ENCODE measurements at regions not wholly inside any gene's neighbourhood (a gene's known extent, or its start where the extent isn't known, plus 50 kb on each side); places are given as distances from the start of the nearest gene placed in this dataset.
A peak's percentile ranks its signal among the peaks of the same experiment; 100 is the strongest.

- no CpG with 5 or more reads among the region's 19 CpGs for WGBS (ENCODE audit: extremely low coverage, insufficient coverage, low lambda C conversion rate)
- H3K79me1 ChIP-seq (ENCODE audit: low read length), result no peaks in the 10 kb centered on the region
- H2AK5ac ChIP-seq (ENCODE audit: low read length), result no peak overlapping the region
- no peak overlapping the region for H3K18ac ChIP-seq (ENCODE audit: low read length)
- H2BK120ac ChIP-seq (ENCODE audit: low read depth, low read length), result no peak overlapping the region
- H3K4me3 ChIP-seq (ENCODE audit: low read length), result no peak overlapping the region
- H3K27ac ChIP-seq (ENCODE audit: low read depth, low read length), result no peak overlapping the region
- H3K4me1 ChIP-seq (ENCODE audit: control insufficient read depth, low read depth, low read length), result no peaks in the 10 kb centered on the region
- H2BK15ac ChIP-seq (replicated peaks; ENCODE audit: low read depth), result no peak overlapping the region
- no peak overlapping the region for H3K9ac ChIP-seq (ENCODE audit: low read length)
- H3K27me3 ChIP-seq (ENCODE audit: insufficient read depth, low read length, poor library complexity), result no peaks in the 10 kb centered on the region
- no peak overlapping the region for H3K23ac ChIP-seq (ENCODE audit: low read length)
- H3K56ac ChIP-seq (ENCODE audit: low read length), result peak overlapping the region; percentile 65
- peak overlapping the region; percentile 7 for H3K4me2 ChIP-seq (ENCODE audit: low read length)
- H3K4ac ChIP-seq (ENCODE audit: low read depth, low read length), result no peak overlapping the region
- no peaks in the 10 kb centered on the region for H3K36me3 ChIP-seq (ENCODE audit: control insufficient read depth, insufficient read depth, low read length)
- no peak overlapping the region for H2BK5ac ChIP-seq (ENCODE audit: low read length)
- DNase-seq, result peak; percentile 82
- H3K79me2 ChIP-seq (ENCODE audit: control insufficient read depth, insufficient read depth, low read length), result no peaks in the 10 kb centered on the region
- H4K8ac ChIP-seq (ENCODE audit: low read depth, low read length), result no peak overlapping the region
- H4K5ac ChIP-seq (ENCODE audit: low read length), result no peak overlapping the region
These were observed 161.4 kb downstream of the LY86 start for GRCh38 chr6:6749702-6750491.

GRCh38 chr6:6750594-6751265 lies 162.2 kb downstream of the LY86 start:
- Histone ChIP-seq H3K27ac (ENCODE audit: low read depth, low read length) (no peak overlapping the region), H3K79me1 (ENCODE audit: low read length) (no peaks in the 10 kb centered on the region), H2BK15ac (replicated peaks; ENCODE audit: low read depth) (no peak overlapping the region), H3K79me2 (ENCODE audit: control insufficient read depth, insufficient read depth, low read length) (no peaks in the 10 kb centered on the region), H2BK5ac (ENCODE audit: low read length) (no peak overlapping the region), H3K4me1 (ENCODE audit: control insufficient read depth, low read depth, low read length) (no peaks in the 10 kb centered on the region), H3K18ac (ENCODE audit: low read length) (no peak overlapping the region), H2AK5ac (ENCODE audit: low read length) (no peak overlapping the region), H3K9ac (ENCODE audit: low read length) (no peak overlapping the region), H2BK120ac (ENCODE audit: low read depth, low read length) (no peak overlapping the region), H3K36me3 (ENCODE audit: control insufficient read depth, insufficient read depth, low read length) (no peaks in the 10 kb centered on the region), H3K56ac (ENCODE audit: low read length) (no peak overlapping the region), H4K5ac (ENCODE audit: low read length) (no peak overlapping the region), H3K27me3 (ENCODE audit: insufficient read depth, low read length, poor library complexity) (no peaks in the 10 kb centered on the region), H3K4me3 (ENCODE audit: low read length) (no peak overlapping the region), H3K23ac (ENCODE audit: low read length) (no peak overlapping the region), H3K4me2 (ENCODE audit: low read length) (no peak overlapping the region), H3K4ac (ENCODE audit: low read depth, low read length) (no peak overlapping the region), H4K8ac (ENCODE audit: low read depth, low read length) (no peak overlapping the region)
- no CpG with 5 or more reads among the region's 10 CpGs for WGBS (ENCODE audit: extremely low coverage, insufficient coverage, low lambda C conversion rate)
- DNase-seq, result no peak

GRCh38 chr6:6751266-6751596 lies 162.7 kb downstream of the LY86 start:
- Histone ChIP-seq H2AK5ac (ENCODE audit: low read length) (no peak overlapping the region), H4K8ac (ENCODE audit: low read depth, low read length) (no peak overlapping the region), H3K36me3 (ENCODE audit: control insufficient read depth, insufficient read depth, low read length) (no peaks in the 10 kb centered on the region), H2BK15ac (replicated peaks; ENCODE audit: low read depth) (no peak overlapping the region), H3K4me1 (ENCODE audit: control insufficient read depth, low read depth, low read length) (no peaks in the 10 kb centered on the region), H3K18ac (ENCODE audit: low read length) (no peak overlapping the region), H2BK5ac (ENCODE audit: low read length) (no peak overlapping the region), H3K27me3 (ENCODE audit: insufficient read depth, low read length, poor library complexity) (no peaks in the 10 kb centered on the region), H3K4me3 (ENCODE audit: low read length) (no peak overlapping the region), H2BK120ac (ENCODE audit: low read depth, low read length) (no peak overlapping the region), H3K4ac (ENCODE audit: low read depth, low read length) (no peak overlapping the region), H3K56ac (ENCODE audit: low read length) (no peak overlapping the region), H3K79me1 (ENCODE audit: low read length) (no peaks in the 10 kb centered on the region), H3K27ac (ENCODE audit: low read depth, low read length) (no peak overlapping the region), H3K9ac (ENCODE audit: low read length) (no peak overlapping the region), H3K23ac (ENCODE audit: low read length) (no peak overlapping the region), H4K5ac (ENCODE audit: low read length) (no peak overlapping the region), H3K4me2 (ENCODE audit: low read length) (no peak overlapping the region), H3K79me2 (ENCODE audit: control insufficient read depth, insufficient read depth, low read length) (no peaks in the 10 kb centered on the region)
- no CpG with 5 or more reads among the region's 2 CpGs for WGBS (ENCODE audit: extremely low coverage, insufficient coverage, low lambda C conversion rate)
- no peak for DNase-seq

- H3K27ac ChIP-seq (ENCODE audit: low read depth, low read length), result no peak overlapping the region
These were observed 163.1 kb downstream of the LY86 start for GRCh38 chr6:6751619-6752023.

GRCh38 chr6:6752129-6752528 lies 163.6 kb downstream of the LY86 start:
- Histone ChIP-seq H3K4me3 (ENCODE audit: low read length) (no peak overlapping the region), H2BK15ac (replicated peaks; ENCODE audit: low read depth) (no peak overlapping the region), H3K4ac (ENCODE audit: low read depth, low read length) (no peak overlapping the region), H4K8ac (ENCODE audit: low read depth, low read length) (no peak overlapping the region), H3K4me1 (ENCODE audit: control insufficient read depth, low read depth, low read length) (no peaks in the 10 kb centered on the region), H3K18ac (ENCODE audit: low read length) (no peak overlapping the region), H2BK120ac (ENCODE audit: low read depth, low read length) (no peak overlapping the region), H3K4me2 (ENCODE audit: low read length) (no peak overlapping the region), H3K79me2 (ENCODE audit: control insufficient read depth, insufficient read depth, low read length) (no peaks in the 10 kb centered on the region), H3K27me3 (ENCODE audit: insufficient read depth, low read length, poor library complexity) (no peaks in the 10 kb centered on the region), H3K79me1 (ENCODE audit: low read length) (no peaks in the 10 kb centered on the region), H2AK5ac (ENCODE audit: low read length) (no peak overlapping the region), H3K27ac (ENCODE audit: low read depth, low read length) (no peak overlapping the region), H4K5ac (ENCODE audit: low read length) (no peak overlapping the region), H3K56ac (ENCODE audit: low read length) (no peak overlapping the region), H3K23ac (ENCODE audit: low read length) (no peak overlapping the region), H2BK5ac (ENCODE audit: low read length) (no peak overlapping the region), H3K9ac (ENCODE audit: low read length) (no peak overlapping the region), H3K36me3 (ENCODE audit: control insufficient read depth, insufficient read depth, low read length) (no peaks in the 10 kb centered on the region)
- no CpG with 5 or more reads among the region's 4 CpGs for WGBS (ENCODE audit: extremely low coverage, insufficient coverage, low lambda C conversion rate)
- DNase-seq, result peak; percentile 37

More at GRCh38 chr6:6751619-6752023, 163.1 kb downstream of the LY86 start:
- Histone ChIP-seq H3K79me1 (ENCODE audit: low read length) (no peaks in the 10 kb centered on the region), H3K27me3 (ENCODE audit: insufficient read depth, low read length, poor library complexity) (no peaks in the 10 kb centered on the region), H2BK120ac (ENCODE audit: low read depth, low read length) (no peak overlapping the region), H3K4me3 (ENCODE audit: low read length) (no peak overlapping the region), H2BK15ac (replicated peaks; ENCODE audit: low read depth) (no peak overlapping the region), H3K4me1 (ENCODE audit: control insufficient read depth, low read depth, low read length) (no peaks in the 10 kb centered on the region), H3K18ac (ENCODE audit: low read length) (no peak overlapping the region), H3K4me2 (ENCODE audit: low read length) (no peak overlapping the region), H2BK5ac (ENCODE audit: low read length) (no peak overlapping the region), H4K5ac (ENCODE audit: low read length) (no peak overlapping the region), H3K56ac (ENCODE audit: low read length) (no peak overlapping the region), H3K23ac (ENCODE audit: low read length) (no peak overlapping the region), H3K79me2 (ENCODE audit: control insufficient read depth, insufficient read depth, low read length) (no peaks in the 10 kb centered on the region), H2AK5ac (ENCODE audit: low read length) (no peak overlapping the region), H4K8ac (ENCODE audit: low read depth, low read length) (no peak overlapping the region), H3K4ac (ENCODE audit: low read depth, low read length) (no peak overlapping the region), H3K9ac (ENCODE audit: low read length) (no peak overlapping the region), H3K36me3 (ENCODE audit: control insufficient read depth, insufficient read depth, low read length) (no peaks in the 10 kb centered on the region)
- DNase-seq, result no peak
- no CpG with 5 or more reads among the region's 8 CpGs for WGBS (ENCODE audit: extremely low coverage, insufficient coverage, low lambda C conversion rate)

All from mesendoderm (in vitro differentiated cells).